Peyer's patch (tissue), 4 donors: ENCODE measurements at regions not wholly inside any gene's neighbourhood (a gene's known extent, or its start where the extent isn't known, plus 50 kb on each side); places are given as distances from the start of the nearest gene placed in this dataset.

Experiments used
- DNase-seq, 3 donors: peaks; one replicate each; pipeline ENCODE4 v3.0.0-alpha.2; 2017 to 2019
- H3K27ac ChIP-seq, 4 donors: fragments of 200-600 bp; sonication (generic); one replicate each; pipeline ENCODE4 v1.5.1; 2016 to 2019
- H3K27me3 ChIP-seq, 2 donors: fragments of 200-600 bp; sonication (generic); one replicate each; pipeline ENCODE4 v1.5.1; 2019
- H3K36me3 ChIP-seq, 3 donors: fragments of 200-600 bp; sonication (generic); one replicate each; pipeline ENCODE4 v1.5.1; 2016 to 2019
- H3K4me1 ChIP-seq, 4 donors: fragments of 200-600 bp; sonication (generic); one replicate each; pipeline ENCODE4 v1.5.1; 2016 to 2019
- H3K4me3 ChIP-seq, 4 donors: fragments of 200-600 bp; sonication (generic); 1 replicate in 3 of 4; 2 replicates in 1 of 4; pipeline ENCODE4 v1.5.1; 2016 to 2019; ENCODE audit warnings: mild to moderate bottlenecking in 1 of 4
- H3K9me3 ChIP-seq, 4 donors: fragments of 200-600 bp; sonication (generic); one replicate each; pipeline ENCODE4 v1.5.1; 2016 to 2019; ENCODE audit warnings: mild to moderate bottlenecking in 1 of 4
- POLR2A ChIP-seq, 2 donors: fragments of 450-650 bp; IDR thresholded peaks; one replicate each; pipeline ENCODE4 v1.5.1; 2017; ENCODE audit warnings: antibody characterized with exemption in 2 of 2, mild to moderate bottlenecking in 2 of 2, moderate library complexity in 2 of 2
- TF ChIP-seq, protein P1 (sequence below), 6 experiments: fragments of 450-650 bp in 4 of 6; fragments of 200-600 bp in 2 of 6; sonication (generic) in 1 of 6; IDR thresholded peaks; one replicate each; pipeline ENCODE4 v1.5.1; 2017 to 2019; ENCODE audit warnings: antibody characterized with exemption in 6 of 6, mild to moderate bottlenecking in 3 of 6, moderate library complexity in 1 of 6

DNA sequence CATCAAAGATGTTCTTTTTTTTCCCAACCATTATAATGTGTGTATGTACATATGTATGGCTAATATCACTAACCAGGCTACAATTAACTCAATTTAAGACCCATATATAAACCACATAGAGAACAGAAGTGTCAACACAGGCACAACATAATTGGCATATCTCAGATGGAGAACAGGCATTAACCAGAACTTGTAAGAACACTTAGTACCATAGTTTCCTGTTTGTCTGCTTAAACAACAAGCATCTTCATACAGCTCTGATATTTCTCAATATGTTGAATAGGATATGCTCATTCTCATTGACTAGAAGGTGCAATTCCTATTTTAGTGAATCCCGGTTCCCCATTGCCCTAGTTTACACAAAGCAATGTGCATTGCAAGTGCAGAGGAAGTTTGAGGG, 116.9 kb upstream of the EDNRB start:
- Histone ChIP-seq H3K4me1 (no peaks in the 10 kb centered on the region), H3K4me3 (no peak overlapping the region), H3K27me3 (no peaks in the 10 kb centered on the region), H3K9me3 (no peaks in the 10 kb centered on the region), H3K27ac (no peak overlapping the region), H3K36me3 (no peaks in the 10 kb centered on the region)
- TF ChIP-seq, protein P1, sequence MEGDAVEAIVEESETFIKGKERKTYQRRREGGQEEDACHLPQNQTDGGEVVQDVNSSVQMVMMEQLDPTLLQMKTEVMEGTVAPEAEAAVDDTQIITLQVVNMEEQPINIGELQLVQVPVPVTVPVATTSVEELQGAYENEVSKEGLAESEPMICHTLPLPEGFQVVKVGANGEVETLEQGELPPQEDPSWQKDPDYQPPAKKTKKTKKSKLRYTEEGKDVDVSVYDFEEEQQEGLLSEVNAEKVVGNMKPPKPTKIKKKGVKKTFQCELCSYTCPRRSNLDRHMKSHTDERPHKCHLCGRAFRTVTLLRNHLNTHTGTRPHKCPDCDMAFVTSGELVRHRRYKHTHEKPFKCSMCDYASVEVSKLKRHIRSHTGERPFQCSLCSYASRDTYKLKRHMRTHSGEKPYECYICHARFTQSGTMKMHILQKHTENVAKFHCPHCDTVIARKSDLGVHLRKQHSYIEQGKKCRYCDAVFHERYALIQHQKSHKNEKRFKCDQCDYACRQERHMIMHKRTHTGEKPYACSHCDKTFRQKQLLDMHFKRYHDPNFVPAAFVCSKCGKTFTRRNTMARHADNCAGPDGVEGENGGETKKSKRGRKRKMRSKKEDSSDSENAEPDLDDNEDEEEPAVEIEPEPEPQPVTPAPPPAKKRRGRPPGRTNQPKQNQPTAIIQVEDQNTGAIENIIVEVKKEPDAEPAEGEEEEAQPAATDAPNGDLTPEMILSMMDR (IDR thresholded peaks at IDR 0.05): no peak
- no peak for TF ChIP-seq POLR2A (IDR thresholded peaks at IDR 0.05)
- DNase-seq: no peak

DNA sequence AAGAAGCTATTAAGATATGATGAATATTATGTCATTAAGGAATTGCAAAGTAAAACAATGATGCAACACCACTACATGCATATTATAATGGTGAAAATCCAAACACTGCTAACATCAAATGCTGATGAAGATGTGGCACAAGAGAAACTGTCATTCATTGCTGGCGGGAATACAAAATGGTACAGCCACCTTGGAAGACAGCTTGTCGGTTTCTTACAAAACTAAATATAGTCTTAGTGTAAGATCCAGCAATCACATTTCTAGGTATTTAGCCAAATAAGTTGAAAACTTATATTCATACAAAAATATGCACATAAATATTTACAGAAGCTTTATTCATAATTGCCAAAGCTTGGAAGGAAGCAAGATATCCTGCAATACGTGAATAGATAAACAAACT, 114.9 kb upstream of the EDNRB start:
- Histone ChIP-seq H3K36me3 (no peaks in the 10 kb centered on the region), H3K9me3 (no peaks in the 10 kb centered on the region), H3K27me3 (no peaks in the 10 kb centered on the region), H3K4me3 (no peak overlapping the region), H3K27ac (no peak overlapping the region), H3K4me1 (no peaks in the 10 kb centered on the region)
- no peak for DNase-seq
- TF ChIP-seq POLR2A (IDR thresholded peaks at IDR 0.05): no peak
- TF ChIP-seq, protein P1 (IDR thresholded peaks at IDR 0.05): no peak

DNA sequence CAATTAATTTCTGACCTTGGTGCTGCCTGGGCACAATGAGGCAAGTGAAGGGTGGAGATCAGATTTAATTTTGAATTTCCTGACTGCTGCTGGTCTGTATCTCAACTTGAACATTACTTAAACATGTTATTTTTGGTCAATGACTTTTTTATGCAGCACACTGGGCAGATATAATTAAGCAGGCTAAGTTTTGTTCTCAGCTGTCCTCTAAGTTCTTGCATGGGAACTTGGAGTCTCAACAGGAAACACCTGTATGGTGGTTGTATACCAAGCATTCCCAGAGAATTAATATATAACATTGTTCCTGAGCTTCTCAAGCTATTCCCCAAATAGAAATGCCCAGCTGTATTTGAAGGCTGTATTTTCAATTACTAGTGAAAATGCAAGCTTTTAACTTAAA, 113.5 kb upstream of the EDNRB start:
- no peaks in the 10 kb centered on the region for H3K27me3 ChIP-seq
- no peak overlapping the region for H3K4me3 ChIP-seq
- DNase-seq: no peak
- TF ChIP-seq, protein P1 (IDR thresholded peaks at IDR 0.05): no peak
- no peak for TF ChIP-seq POLR2A (IDR thresholded peaks at IDR 0.05)
- no peaks in the 10 kb centered on the region for H3K4me1 ChIP-seq
- no peaks in the 10 kb centered on the region for H3K36me3 ChIP-seq
- no peak overlapping the region for H3K27ac ChIP-seq
- no peaks in the 10 kb centered on the region for H3K9me3 ChIP-seq

DNA sequence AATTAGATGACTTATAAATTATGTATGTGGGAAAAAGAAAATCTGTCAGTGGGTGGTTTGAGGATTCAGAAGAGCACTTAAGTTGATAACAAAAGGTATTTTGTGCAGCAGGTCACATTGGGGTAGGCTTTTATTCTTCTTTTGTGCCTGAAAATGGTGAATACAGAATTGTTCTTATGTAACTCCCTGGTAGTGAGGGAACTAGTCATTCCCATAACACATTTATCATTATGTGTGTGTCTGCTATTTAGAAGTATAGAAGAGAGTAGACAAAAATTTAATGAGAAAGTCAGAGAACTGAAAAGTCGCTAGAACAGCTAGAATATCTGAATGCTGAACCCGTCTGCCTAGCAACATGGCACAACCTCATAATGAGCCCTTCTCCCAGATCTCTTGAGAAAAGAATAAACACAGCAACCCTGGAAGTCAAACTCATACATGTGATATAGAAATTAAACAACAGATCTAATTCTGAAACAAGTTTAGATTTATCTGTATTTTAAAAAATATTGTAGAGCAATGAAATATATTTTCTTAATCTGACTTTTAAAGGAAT, 111.8 kb upstream of the EDNRB start:
- Histone ChIP-seq H3K27me3 (no peaks in the 10 kb centered on the region), H3K4me1 (no peaks in the 10 kb centered on the region), H3K27ac (no peak overlapping the region), H3K36me3 (no peaks in the 10 kb centered on the region), H3K4me3 (no peak overlapping the region), H3K9me3 (no peaks in the 10 kb centered on the region)
- DNase-seq: no peak
- TF ChIP-seq, protein P1 (IDR thresholded peaks at IDR 0.05): no peak
- no peak for TF ChIP-seq POLR2A (IDR thresholded peaks at IDR 0.05)

DNA sequence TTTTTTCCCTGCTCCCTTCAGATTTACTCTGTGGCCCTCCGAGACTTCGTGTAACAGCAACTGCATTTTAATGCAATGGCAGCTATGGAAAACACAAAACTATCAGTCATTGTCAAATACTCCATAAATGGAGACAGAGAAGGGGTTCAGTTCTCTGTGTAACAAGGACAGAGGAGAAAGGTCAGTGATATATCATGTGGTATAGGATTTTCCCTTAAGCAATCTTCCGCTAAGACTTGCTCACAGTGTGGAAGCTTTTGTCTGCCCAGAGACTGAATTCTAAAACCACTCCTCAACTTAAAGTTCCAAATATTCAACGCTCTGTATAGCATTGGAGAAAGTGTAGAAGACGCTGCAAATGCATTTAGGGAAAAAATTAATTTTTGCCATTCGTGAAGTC, 111.3 kb upstream of the EDNRB start:
- no peak overlapping the region for H3K4me3 ChIP-seq
- H3K4me1 ChIP-seq: no peaks in the 10 kb centered on the region
- H3K9me3 ChIP-seq: no peaks in the 10 kb centered on the region
- no peak overlapping the region for H3K27ac ChIP-seq
- H3K36me3 ChIP-seq: no peaks in the 10 kb centered on the region
- H3K27me3 ChIP-seq: no peaks in the 10 kb centered on the region
- no peak for DNase-seq
- TF ChIP-seq POLR2A (IDR thresholded peaks at IDR 0.05): no peak
- TF ChIP-seq, protein P1 (IDR thresholded peaks at IDR 0.05): no peak

DNA sequence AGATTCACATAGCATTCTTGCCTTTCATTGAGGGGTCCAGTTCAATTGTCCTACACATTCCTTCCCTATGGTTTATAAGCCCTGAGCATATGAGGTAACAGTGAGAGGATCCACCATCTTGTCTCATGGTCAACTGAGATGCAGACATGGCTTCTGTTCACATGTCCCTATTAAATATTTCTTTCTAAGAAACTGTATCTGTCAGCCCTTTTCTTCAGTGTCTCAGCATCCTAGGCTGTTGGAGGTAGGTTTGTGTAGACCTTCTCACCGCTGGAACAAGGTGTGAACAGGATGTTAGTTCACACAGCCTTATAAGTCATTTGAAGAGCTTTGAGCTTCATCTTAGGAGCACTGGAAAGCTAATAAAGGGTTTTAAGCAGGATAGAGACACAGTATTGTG, 110.3 kb upstream of the EDNRB start:
- no peaks in the 10 kb centered on the region for H3K27me3 ChIP-seq
- no peak overlapping the region for H3K4me3 ChIP-seq
- no peaks in the 10 kb centered on the region for H3K36me3 ChIP-seq
- no peak for DNase-seq
- H3K9me3 ChIP-seq: no peaks in the 10 kb centered on the region
- H3K27ac ChIP-seq: no peak overlapping the region
- no peaks in the 10 kb centered on the region for H3K4me1 ChIP-seq
- TF ChIP-seq, protein P1 (IDR thresholded peaks at IDR 0.05): no peak
- no peak for TF ChIP-seq POLR2A (IDR thresholded peaks at IDR 0.05)
